GM10266 (cell line): ENCODE measurements at regions not wholly inside any gene's neighbourhood (a gene's known extent, or its start where the extent isn't known, plus 50 kb on each side); places are given as distances from the start of the nearest gene placed in this dataset.

Experiments used
- DNase-seq: peaks from one replicate; pipeline ENCODE4 v3.0.0; 2012; ENCODE audit errors: extremely low spot score
- TF ChIP-seq, protein P1 (sequence below): IDR thresholded peaks from 2 replicates; pipeline ENCODE4 v1.5.1; 2012; ENCODE audit warnings: mild to moderate bottlenecking, low read depth; ENCODE audit not compliant: control insufficient read depth, insufficient read depth; ENCODE audit errors: missing control alignments

DNA sequence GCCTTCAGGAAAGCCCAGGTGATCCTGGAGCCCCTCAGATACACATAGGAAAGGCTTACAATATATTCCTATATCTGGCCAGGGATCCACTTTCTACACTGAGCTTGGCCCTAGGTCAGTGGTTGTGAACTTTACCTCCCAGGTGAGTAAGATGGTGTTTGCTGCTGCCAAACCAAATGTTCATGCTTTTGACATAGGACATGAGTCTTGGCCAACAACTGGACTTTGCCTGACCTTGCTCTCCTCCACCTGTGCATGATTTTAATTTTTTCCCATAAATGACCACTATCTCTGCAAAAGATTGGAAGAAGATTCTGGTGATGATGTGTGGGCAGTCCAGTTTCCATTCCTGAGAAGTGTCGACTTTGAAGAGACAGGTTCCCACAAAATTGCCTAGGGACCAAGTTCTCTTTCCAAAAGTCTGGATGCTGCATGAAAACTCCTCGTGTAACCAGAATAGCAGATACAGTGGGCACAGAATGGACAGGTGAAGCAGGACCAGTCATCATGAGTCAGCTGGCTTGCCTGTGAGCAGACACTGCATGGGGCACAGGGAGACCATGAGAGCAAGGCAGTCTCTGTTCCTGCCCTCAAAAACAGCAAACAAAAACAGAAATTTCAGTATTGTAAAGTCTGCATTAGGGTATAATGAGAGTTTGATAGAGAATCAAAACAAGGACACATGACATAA lies 226.4 kb upstream of the MON1B start:
- DNase-seq: no peak
- TF ChIP-seq, protein P1, sequence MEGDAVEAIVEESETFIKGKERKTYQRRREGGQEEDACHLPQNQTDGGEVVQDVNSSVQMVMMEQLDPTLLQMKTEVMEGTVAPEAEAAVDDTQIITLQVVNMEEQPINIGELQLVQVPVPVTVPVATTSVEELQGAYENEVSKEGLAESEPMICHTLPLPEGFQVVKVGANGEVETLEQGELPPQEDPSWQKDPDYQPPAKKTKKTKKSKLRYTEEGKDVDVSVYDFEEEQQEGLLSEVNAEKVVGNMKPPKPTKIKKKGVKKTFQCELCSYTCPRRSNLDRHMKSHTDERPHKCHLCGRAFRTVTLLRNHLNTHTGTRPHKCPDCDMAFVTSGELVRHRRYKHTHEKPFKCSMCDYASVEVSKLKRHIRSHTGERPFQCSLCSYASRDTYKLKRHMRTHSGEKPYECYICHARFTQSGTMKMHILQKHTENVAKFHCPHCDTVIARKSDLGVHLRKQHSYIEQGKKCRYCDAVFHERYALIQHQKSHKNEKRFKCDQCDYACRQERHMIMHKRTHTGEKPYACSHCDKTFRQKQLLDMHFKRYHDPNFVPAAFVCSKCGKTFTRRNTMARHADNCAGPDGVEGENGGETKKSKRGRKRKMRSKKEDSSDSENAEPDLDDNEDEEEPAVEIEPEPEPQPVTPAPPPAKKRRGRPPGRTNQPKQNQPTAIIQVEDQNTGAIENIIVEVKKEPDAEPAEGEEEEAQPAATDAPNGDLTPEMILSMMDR: no peak

- TF ChIP-seq, protein P1: no peak
- no peak for DNase-seq
Observed at GRCh38 chr16:76970087-76970744, 220.8 kb upstream of the MON1B start.

DNA sequence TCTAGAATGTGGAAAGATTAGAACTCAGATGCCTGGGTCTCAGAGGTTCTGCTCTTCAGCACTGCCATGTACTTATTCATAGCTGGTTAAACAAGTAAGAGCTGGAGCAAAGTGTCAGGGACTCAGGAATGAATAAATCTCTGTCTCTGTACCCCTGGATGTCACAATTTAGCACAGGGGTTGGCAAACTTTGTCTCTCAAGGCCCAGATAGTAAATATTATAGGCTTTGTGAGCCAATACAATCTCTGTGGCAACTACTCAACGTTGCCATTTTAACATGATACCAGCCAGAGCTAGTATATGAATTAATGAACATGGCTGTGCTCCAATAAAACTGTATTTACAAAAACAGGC lies 220.3 kb upstream of the MON1B start:
- TF ChIP-seq, protein P1: no peak
- no peak for DNase-seq

DNA sequence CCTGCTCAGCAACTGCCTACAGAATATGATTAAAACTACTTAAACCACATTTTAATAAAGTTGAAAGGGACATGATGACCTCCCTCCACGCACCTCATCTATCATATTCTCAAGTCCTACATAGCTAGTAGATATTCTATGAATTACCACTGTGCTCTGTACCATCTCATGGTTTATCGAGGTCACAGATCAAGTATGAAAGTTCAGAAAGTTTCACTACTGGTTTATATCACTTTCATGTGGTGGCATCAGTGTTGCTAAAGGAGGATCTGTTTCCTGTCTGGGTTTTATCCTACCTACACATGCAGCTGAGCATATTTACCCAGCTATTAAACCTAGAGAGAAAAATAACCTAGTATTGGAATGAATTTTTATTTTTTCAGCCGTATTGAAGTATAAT lies 214.9 kb upstream of the MON1B start:
- TF ChIP-seq, protein P1: no peak
- peak; percentile 5 for DNase-seq

GRCh38 chr16:76976756-76977155 lies 214.2 kb upstream of the MON1B start:
- DNase-seq: no peak
- TF ChIP-seq, protein P1: no peak

GRCh38 chr16:76984196-76984595 lies 206.8 kb upstream of the MON1B start:
- no peak for DNase-seq
- TF ChIP-seq, protein P1: no peak

- no peak for DNase-seq
- TF ChIP-seq, protein P1: no peak
Observed at GRCh38 chr16:76985392-76986045, 205.5 kb upstream of the MON1B start.
